Activated naive CD8-positive, alpha-beta T cell treated with anti-CD3 and anti-CD28 coated beads, Interleukin-2, amount 50 U/mL, for 16 hours (primary cell): ENCODE measurements at regions not wholly inside any gene's neighbourhood (a gene's known extent, or its start where the extent isn't known, plus 50 kb on each side); places are given as distances from the start of the nearest gene placed in this dataset.

Source experiments
- DNase-seq: peaks from one replicate; pipeline ENCODE4 v3.0.0-alpha.2; 2020; ENCODE audit warnings: low read depth, low spot score

- no peak for DNase-seq
Observed at GRCh38 chr5:71993600-71993999, 113.7 kb upstream of the MAP1B start.

- no peak for DNase-seq
Observed at GRCh38 chr5:71996789-71997188, 110.5 kb upstream of the MAP1B start.

- DNase-seq = no peak
Observed at GRCh38 chr5:71998746-71999145, 108.5 kb upstream of the MAP1B start.

GRCh38 chr5:72000707-72001106 lies 106.6 kb upstream of the MAP1B start:
- no peak for DNase-seq

- DNase-seq = no peak
Observed at GRCh38 chr5:72005671-72006070, 101.6 kb upstream of the MAP1B start.

- no peak for DNase-seq
Observed at GRCh38 chr5:72006361-72006760, 100.9 kb upstream of the MAP1B start.

GRCh38 chr5:72007336-72008111 lies 99.8 kb upstream of the MAP1B start:
- DNase-seq = no peak

GRCh38 chr5:72009280-72009679 lies 98.0 kb upstream of the MAP1B start:
- DNase-seq = no peak

GRCh38 chr5:72010430-72010829 lies 96.8 kb upstream of the MAP1B start:
- no peak for DNase-seq

GRCh38 chr5:72012906-72013305 lies 94.4 kb upstream of the MAP1B start:
- no peak for DNase-seq

- DNase-seq = no peak
Observed at GRCh38 chr5:72013766-72014624, 93.3 kb upstream of the MAP1B start.

GRCh38 chr5:72015103-72015548 lies 92.1 kb upstream of the MAP1B start:
- no peak for DNase-seq

GRCh38 chr5:72018143-72018803 lies 89.0 kb upstream of the MAP1B start:
- peak; percentile 19 for DNase-seq

- no peak for DNase-seq
Observed at GRCh38 chr5:72020161-72020983, 86.9 kb upstream of the MAP1B start.

- no peak for DNase-seq
Observed at GRCh38 chr5:72021651-72022357, 85.5 kb upstream of the MAP1B start.

- no peak for DNase-seq
Observed at GRCh38 chr5:72028382-72028781, 78.9 kb upstream of the MAP1B start.

- DNase-seq = no peak
Observed at GRCh38 chr5:72030237-72030636, 77.0 kb upstream of the MAP1B start.

GRCh38 chr5:72032788-72033187 lies 74.5 kb upstream of the MAP1B start:
- DNase-seq = no peak

- DNase-seq = no peak
Observed at GRCh38 chr5:72034770-72035169, 72.5 kb upstream of the MAP1B start.

GRCh38 chr5:72035831-72036230 lies 71.4 kb upstream of the MAP1B start:
- DNase-seq = no peak

GRCh38 chr5:72036951-72037350 lies 70.3 kb upstream of the MAP1B start:
- no peak for DNase-seq
